PFSK-1 (cell line): ENCODE measurements at regions not wholly inside any gene's neighbourhood (a gene's known extent, or its start where the extent isn't known, plus 50 kb on each side); places are given as distances from the start of the nearest gene placed in this dataset.

Experiments used
- FOXP2 ChIP-seq: optimal IDR thresholded peaks from 2 replicates; pipeline ENCODE3; 2011; ENCODE audit warnings: borderline replicate concordance, control low read depth, inconsistent platforms; ENCODE audit not compliant: insufficient read depth; ENCODE audit errors: extremely low read length, extremely low read depth
- POLR2AphosphoS5 ChIP-seq: IDR thresholded peaks from 2 replicates; pipeline ENCODE4 v1.6.1; 2012; ENCODE audit warnings: low read depth, mild to moderate bottlenecking, control low read depth, low read length, moderate library complexity
- SIN3A ChIP-seq: IDR thresholded peaks from 2 replicates; pipeline ENCODE4 v1.6.1; 2012; ENCODE audit warnings: mild to moderate bottlenecking, low read length, moderate library complexity, borderline replicate concordance; ENCODE audit not compliant: insufficient read depth
- TAF1 ChIP-seq: IDR thresholded peaks from 2 replicates; pipeline ENCODE4 v1.6.1; 2012; ENCODE audit warnings: low read length, control low read depth, borderline replicate concordance; ENCODE audit not compliant: insufficient read depth

GRCh38 chr21:35711213-35711612, 349.1 kb downstream of the SETD4 start:
- TF ChIP-seq POLR2AphosphoS5 (no peak), TAF1 (no peak), SIN3A (no peak), FOXP2 (no peak)
